GM19395 (cell line): ENCODE measurements at regions not wholly inside any gene's neighbourhood (a gene's known extent, or its start where the extent isn't known, plus 50 kb on each side); places are given as distances from the start of the nearest gene placed in this dataset.

Source experiments
- ATAC-seq: cut with Tn5 transposase; IDR thresholded peaks from one replicate; pipeline ENCODE4 v1.9.1; 2021; ENCODE audit warnings: mild to moderate bottlenecking, moderate library complexity; ENCODE audit not compliant: unreplicated experiment

GRCh38 chr22:46052801-46053562 lies 76.0 kb upstream of the WNT7B start:
- no peak for ATAC-seq

- ATAC-seq = no peak
Measured at GRCh38 chr22:46053563-46054090, 76.7 kb upstream of the WNT7B start.

DNA sequence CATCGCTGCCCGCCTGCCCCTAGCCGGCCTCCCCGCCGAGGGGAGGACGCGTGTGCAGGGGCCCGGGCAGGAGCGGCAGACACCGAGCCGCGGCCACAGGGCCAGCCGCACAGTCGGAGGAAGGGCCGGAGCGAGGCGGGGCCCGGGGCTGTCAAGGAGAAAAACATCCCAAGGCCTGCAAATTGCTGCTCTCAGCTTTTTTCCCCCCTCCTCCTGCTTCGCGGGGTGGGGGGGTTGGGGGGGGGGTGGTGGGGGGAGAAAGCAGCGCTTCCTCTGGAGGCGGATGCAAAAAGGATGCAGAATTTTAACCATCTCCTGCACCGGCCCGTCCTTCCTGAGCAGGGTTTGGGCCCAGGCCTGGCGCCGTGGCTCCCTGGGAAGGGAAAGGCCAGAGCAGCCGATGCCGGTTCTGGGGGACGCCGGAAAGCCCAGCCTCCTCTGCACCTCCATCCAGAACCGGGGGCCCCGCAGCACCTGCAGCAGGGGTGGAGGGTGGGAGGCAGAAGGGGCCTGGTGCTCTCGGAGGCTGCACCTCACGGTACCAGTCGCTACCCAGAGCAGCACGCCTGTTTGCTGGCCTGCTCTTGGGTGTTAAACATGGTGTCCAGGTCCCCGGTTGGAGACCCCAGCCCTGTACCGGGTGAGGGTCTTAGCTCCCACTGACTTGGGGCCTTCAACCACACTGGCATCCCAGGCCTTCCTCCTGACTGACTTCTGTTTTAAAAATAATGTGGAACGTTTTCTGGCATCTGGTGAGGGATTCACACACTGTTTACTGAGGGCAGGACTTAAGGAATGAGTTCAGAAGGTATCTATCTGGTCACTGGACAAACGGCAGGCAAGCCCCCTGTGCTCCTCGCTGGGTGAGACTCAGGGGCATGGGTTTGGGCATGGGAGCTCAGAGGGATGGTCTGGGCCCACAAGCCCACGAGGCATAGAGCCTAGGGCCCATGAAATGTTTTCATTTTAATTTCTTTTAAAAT lies 77.4 kb upstream of the WNT7B start:
- no peak for ATAC-seq

GRCh38 chr22:46055181-46055875 lies 78.4 kb upstream of the WNT7B start:
- ATAC-seq = no peak

- no peak for ATAC-seq
Measured at GRCh38 chr22:46055911-46056545, 79.1 kb upstream of the WNT7B start.

DNA sequence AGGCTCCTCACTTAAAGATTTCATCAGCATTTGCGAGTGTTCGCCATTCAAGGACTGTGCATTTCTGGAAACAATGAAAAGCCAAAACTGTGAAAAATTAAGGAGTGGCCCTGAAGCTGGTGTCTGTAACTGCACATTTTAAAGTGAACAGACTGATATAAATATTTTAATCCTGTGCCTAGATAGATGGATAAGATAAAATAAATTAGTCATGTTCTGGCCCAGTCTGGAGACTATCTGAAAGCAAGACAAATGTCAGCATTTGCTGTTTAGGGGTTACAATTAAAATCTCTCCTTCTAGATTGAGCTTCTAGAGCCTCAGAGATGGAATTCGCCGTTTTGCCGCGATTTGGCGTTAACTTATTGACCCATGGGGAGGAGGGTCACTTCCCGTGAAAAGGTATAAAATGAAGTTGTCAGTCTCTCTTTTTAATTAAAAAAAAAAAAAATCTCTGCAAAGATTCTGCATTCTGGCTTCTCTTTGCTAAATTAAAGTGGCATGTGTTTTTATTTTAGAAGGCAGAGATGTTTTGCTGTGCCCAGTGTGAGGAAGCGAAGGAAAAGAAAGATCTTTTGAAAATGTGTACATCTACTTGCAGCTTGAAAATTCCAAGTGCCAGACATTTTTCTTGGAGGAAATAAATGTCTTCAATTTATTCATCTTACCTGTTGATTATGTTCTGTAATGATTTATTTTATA lies 79.7 kb upstream of the WNT7B start:
- no peak for ATAC-seq

GRCh38 chr22:46057246-46058090 lies 80.5 kb upstream of the WNT7B start:
- ATAC-seq = no peak

DNA sequence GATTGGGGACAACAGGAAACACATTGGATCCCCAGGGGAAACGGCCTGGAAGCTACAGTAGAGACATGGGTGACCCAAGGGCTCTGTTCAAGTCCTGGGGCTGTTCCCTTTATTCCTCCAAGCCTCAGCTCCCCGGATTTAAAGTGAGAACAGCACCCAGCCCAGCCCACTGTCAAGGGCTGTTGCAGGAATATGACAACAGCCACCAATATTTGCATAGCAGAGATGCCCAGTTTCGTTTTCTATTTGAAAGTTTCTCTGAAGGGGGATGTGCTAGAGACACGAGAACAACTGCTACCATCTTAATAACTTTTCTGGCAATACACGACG lies 81.1 kb upstream of the WNT7B start:
- ATAC-seq = peak; percentile 76

DNA sequence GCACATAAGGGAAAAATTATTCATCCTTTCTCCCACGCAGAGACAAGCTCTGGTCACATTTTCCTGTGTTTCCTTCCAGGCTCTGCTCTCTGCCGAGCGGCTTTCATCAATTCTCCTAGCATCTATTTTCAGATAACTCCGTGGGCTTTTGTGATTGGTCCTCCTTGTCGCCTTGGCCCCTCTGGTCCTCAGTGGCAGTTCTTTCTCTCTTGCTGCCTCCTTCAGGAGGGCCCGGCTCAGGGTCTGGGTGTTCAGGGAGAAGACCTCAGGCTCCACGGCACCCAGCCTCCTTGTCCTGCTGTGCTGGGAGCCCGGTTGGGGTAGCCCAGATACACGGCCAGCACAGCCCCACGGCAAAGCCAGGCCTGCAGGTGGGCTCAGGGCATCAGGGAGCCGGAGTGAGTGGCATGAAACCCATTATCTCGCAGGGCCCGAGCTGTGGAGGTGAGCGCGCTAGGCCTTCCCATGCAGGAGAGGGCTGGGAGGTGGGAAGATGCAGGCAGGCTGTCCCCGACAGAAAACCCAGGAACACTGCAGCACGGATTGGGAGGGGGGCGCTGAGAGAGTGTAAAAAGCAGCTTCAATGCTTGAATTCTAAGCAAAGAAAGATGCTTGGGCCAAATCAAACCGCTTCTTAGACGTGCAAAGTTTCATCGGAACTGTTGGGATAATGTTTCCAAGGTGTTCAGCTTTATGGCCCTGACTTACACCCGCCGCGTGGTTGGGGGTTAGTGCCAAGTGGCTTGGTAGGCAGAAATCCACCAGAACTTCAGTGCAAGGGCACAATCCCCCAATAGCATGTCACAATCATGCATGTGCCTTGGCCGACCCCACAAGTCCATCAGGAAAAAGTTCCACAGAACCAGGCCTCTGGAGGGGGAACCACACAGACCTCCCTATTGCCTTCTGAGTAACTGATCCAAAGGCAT lies 81.9 kb upstream of the WNT7B start:
- ATAC-seq = no peak

DNA sequence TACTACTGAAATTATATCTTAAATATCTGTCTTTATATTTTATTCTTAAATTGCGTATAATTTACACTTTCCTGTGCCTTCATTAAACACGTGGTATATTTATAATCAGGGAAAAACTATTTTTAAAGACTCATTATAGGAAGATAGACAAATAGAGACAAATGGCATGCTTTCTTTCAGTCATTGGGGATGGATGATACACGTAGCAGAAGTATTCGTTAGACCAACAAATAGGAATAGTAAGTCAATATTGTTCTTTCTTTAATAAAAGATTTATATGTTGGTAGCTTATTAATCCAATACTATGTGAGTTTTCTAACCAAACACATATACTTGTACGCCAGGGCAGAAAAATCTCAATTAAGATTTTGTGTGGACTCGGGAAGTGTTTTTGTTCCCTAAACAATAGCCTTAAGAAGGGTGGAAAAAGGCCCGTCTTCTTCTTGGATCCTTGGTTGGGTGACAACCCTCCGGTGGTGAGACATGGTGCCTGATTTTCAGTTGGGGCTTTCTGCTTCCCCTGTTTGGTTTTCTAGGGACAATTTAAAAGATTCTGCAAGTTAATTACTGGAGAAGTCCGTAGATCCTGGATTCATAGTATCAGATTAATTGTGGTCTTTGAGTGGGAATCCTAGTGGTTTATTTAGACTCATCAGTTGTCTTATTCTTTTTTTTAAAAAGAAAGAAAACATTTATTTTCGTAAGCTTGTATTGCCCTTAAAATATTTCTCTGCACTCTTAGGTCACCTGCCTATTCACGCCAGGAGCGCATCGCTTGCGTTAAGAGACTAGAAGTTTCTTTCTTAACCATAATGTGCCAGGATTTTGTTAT lies 83.5 kb upstream of the WNT7B start:
- ATAC-seq = no peak

GRCh38 chr22:46061124-46061500 lies 84.2 kb upstream of the WNT7B start:
- no peak for ATAC-seq

DNA sequence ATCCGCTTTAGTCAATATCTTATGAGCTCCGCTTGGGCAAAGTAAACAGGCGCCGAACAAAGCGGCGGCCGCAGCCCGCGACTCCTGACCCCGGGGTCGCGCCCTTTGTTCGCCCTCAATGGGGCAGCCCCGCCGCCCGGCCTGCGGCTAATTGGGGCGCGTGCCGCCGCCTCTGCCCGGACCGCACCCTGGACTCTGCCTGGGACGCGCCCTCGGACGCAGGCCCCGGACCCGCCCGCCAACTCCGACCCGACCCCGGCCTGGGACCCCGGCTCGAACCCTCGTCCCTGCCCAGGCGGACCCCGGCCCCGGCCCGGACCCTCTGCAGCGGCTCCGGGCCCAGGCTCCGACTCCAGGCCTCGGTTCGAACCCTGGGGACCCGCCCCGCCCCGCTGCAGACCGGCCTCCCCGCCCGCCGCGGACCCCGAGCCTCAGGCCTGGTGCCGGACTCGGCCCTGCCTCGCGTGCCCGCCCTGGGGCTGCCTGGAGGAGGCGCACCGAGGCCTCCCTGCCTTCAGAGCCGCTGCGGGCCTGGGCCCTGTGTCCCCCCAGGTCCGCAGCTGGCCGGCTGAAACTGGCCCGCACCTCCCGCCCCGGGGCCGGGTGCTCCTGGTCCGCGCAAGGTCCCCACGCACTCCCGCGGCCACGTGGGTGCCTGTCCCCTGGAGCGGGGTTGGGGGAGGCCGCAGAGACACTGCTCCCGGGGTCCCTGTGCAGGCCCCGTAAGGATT lies 84.7 kb upstream of the WNT7B start:
- ATAC-seq = no peak

DNA sequence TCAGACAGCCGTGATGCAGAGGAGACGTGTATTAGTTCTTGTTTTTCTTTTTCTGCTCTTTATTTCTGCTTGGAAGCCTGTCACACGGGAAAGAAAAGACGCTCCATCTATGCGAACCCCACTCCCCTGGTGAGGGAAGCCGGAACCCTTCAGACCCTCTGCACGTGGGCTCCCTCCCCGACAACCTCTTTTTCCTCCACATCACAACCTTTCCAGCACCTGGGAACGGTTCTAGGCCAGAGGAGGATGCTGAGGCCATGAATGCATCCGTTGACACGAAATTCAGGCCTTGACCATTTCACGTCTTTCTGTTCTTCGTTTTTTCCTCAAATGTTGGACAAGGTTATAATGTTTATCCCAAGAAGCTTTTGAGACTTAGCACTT lies 85.3 kb upstream of the WNT7B start:
- no peak for ATAC-seq

GRCh38 chr22:46062971-46063631 lies 86.1 kb upstream of the WNT7B start:
- ATAC-seq = no peak

- no peak for ATAC-seq
Measured at GRCh38 chr22:46063846-46064227, 86.5 kb upstream of the PPARA start.

DNA sequence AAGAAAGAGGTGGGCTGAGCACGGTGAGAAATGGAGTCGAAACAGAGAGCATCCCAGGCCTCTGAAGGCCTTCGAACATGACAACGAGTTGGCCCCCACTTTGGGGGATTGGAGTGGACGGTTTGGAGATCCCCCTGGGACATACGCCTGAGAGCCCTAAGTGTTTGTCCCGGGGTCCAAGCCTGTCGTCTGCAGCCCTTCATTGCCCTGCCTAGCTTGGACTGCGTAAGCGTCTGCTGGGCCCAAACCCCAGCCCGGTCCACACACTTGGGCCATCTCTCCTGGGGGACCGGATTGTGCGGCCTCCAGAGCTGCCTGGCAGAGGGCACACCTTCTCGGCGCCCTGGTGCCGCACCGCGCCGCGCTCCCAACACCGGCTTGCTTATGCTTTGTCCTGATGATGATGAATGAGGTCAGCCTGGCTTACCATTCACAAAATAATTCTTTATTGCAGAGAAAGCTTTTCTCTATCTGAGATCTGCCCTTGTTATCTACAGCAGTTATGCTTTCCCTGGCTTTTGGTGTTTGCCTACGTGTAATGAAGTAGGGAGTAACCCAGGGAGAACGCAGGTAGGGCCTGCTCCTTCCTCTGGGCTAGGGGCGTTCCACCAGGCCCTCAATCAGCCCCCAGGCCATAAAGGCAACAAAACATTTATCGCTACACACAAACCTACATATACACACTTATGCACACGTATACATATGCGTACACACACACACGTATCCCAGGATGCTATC lies 85.9 kb upstream of the PPARA start:
- ATAC-seq = no peak
